Muscle of arm (tissue), 1 donor: ENCODE measurements at regions not wholly inside any gene's neighbourhood (a gene's known extent, or its start where the extent isn't known, plus 50 kb on each side); places are given as distances from the start of the nearest gene placed in this dataset.
A peak's percentile ranks its signal among the peaks of the same experiment; 100 is the strongest.

Source experiments
- DNase-seq: peaks from one replicate; pipeline ENCODE4 v3.0.0-alpha.2; 2013

DNA sequence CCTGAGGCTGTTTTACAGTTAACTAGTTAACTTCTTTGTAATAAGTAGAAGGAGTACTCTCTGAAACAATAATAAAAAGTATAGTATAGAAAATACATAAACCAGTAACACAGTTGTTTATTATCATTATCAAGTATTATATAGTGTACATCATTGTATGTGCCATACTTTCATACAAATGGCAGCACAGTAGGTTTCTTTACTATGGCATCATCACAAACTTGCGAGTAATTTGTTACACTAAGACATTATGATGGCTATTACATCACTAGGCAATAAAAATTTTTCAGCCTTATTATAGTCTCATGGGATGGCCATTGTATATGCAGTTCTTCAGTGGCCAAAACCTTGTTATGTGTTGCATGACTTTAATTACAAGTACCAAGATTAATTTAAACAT, 1376.5 kb upstream of the ADGRL2 start:
- DNase-seq: no peak

DNA sequence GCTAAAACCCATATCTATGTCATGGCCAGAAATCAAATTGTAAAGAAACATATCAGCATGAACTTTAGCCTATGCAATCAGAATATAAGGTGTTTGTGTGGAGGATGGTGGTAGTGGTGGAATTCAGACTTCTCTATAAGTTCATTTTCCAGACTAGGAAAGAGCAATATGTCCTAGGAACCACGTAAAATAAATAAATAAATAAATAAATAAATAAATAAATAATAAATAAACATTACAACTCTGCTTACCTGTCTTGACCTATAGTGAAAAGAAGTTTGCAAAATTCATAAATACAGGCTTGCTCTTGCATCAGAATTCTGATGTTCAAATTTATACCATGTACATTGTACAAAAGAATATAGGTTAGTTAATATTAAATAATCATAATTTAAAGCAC, 1382.6 kb upstream of the ADGRL2 start:
- DNase-seq: no peak

DNA sequence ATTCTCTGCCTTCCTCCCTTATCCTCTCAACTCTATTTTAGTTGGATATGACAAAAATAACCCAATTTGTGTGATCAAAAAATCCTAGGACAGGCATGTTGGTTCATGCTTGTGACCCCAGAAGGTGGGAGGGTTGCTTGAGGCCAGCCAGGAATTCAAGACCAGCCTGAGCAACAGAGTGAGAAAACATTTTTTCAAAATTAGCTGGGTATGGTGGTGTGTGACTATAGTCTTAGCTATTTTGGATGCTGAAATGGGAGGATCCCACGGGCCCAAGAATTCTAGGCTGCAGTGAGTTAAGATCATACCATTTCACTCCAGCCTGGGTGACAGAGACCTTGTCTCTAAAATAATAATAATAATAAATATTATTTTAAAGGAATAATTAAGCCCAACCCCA, 1383.1 kb upstream of the ADGRL2 start:
- no peak for DNase-seq

DNA sequence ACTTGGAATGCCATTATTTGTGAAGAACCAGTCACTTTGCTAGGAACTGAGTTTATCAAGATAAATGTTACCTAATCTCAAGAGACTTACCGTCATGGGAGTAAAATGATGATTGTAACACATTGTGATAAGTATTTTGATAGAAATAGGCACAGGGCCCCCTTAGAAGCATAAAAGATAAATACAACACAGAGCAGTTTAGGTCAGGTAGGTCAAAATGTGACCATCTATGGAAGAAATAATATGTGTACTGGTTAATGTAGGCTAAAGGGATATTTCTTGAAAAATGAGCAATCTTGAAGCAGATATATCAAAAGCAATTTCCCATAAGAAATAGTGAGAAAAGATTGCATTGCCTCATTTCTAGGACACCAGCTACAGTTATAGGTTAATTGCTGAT, 1386.8 kb upstream of the ADGRL2 start:
- no peak for DNase-seq

DNA sequence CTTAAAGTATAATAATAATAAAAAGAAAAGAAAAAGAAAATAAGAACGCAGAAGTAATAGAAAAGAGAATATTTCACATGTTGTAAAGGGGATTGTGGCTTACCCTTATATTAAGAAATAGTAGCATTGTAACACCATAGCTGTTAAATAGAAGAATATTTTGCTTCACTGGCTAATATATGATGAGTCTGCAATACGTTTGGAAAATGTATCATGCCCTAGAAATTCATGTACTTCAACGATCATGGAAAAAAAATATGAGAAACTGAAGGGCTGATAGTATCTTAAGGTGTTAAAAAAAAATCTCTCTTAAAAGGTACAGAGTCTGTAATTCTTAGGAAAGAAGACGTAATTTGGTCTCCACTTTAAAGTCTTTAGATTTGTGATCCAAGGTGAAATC, 1390.5 kb upstream of the ADGRL2 start:
- no peak for DNase-seq

DNA sequence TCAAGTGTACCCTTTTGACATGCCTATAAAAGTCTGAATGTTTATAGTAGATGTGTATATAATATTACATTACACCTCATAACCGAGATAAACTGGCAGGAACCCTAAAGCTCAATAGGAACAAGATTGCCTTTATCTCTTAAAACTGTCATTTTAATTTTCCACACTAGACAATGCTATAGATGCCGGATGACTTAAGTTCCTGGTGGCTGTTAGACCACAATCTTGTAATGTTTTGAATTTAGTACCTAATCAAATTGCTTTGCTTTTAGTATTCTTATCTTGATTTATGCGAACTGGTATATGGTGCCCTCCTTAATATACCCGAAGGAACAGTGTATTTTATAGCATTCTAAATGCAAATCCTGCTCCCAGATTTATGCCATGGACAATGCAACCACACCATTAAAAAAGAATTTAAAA, 1397.0 kb upstream of the ADGRL4 start:
- DNase-seq: no peak

DNA sequence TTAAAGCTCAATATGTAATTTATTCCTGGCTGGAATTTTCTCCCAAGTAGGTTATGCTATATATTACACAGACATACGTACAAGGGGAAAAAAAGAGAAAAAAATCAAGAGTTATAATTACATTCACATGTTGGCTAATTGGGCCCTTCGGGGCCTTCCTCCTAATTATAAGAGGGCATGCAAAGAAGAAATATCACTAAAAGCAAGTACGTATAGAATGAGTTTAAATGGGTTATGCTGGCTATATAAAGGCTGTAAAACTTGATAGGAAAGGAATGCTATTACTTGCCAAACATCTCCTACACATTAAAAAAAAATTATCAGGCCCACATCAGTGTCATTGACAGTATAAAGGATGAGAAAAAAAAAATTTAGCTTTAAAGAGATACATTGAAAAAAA, 1396.1 kb upstream of the ADGRL4 start:
- DNase-seq: no peak

DNA sequence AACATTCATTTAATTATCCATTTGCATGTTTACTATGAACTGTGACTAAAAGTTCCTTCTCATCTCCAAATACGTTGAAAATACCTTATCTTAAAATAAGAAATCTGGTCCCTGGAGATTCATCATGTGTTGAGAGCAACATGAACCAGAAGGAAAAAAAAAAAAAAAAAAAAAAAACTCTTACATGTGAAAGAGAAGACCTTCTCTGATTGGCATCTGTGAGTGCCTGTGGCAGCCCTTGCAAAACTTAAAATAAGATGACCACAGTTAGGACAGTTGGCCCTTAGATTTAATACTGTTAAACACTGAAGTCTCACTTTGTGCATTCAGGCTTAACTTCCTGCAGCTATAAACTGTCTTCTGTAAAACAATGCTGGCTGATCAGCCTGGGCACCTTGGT, 1395.2 kb upstream of the ADGRL4 start:
- DNase-seq: no peak

DNA sequence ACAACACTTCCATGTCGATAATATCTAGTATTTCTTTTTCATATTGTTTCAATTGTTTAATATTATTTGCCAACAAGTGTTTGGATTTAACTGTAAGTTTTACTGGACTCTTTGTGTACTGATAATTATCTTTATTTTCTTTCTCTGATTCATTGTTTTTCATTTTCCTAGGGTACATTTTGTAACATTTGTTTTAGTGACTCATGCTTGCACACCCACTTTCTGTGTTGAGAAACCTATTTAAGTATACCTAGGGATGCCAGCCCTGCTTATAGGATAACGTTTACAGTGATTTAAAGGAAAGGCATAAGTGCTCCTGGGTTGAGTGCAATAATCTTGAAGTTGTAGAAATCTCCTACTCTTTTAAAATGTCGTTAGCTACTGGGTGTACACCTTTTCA, 1386.0 kb upstream of the ADGRL4 start:
- no peak for DNase-seq

DNA sequence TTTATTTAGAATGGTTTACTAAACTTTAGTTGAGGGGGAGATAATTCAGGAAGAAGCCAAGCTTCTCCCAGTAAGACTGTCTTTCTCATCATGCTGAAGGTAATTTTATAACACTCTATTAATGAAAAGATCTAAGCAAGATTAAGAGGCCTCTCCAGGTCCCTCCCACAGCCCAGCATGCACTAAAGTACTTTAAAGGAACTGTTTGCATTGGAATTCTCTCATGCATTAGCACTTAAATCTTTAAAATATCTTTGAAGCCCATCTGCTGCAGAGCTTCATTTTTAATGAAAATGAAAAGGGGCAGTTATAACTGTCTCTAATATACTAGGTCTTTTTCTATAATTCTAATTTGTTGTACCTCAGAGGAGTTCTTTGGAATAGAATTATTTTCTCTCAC, 1379.1 kb upstream of the ADGRL4 start:
- no peak for DNase-seq

DNA sequence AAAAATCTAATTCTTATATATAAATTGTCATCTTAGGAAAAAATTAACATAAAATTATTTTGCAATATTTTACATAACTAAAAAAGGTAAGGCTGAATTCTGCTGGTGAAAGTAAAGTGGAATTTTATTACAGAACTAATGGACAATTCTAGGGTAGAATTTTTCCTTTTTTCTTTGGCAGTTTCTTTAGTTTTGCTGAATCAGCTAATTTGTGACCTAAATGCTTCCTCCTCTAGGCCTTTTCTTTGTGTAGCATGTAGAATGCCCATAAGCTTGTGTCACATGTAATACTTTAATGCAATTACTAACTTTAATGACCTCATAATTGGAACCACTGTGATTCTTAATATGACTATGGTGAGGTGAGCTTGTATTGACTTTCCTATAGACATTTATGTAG, 1378.4 kb upstream of the ADGRL4 start:
- DNase-seq: no peak

DNA sequence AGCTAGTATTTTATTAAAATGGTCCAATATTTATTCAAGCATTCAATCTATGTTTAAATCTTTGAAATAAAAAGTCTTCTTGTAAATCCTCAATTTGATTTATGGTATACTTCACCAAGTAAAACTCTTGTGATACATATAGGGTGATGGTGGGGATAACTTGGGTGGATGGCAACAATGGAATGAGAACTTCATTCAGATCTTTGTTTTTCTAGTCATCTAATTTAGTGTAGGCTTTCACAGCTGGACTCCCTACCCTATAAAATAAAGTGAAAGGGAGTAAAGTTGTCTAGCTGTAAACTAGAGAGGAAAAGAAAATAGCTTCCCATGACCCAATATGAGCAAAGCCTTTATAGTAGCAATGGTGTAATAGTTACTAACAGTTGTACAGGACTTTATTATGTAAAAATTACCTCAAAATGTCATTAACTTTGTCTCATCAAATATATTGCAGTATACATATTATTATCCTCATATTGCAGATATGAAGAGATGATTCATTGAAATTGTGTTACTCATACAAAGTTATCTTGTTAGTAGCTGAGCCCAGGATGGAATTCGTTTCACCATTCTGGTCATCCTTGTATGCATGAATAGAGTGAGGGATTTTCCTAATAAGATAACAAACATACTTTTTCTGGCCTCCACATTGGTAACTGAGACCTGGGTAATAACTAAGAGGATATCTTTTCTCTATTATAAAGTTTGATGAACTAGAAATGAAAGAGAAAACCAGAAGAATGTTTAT, 1377.7 kb upstream of the ADGRL4 start:
- DNase-seq: no peak

DNA sequence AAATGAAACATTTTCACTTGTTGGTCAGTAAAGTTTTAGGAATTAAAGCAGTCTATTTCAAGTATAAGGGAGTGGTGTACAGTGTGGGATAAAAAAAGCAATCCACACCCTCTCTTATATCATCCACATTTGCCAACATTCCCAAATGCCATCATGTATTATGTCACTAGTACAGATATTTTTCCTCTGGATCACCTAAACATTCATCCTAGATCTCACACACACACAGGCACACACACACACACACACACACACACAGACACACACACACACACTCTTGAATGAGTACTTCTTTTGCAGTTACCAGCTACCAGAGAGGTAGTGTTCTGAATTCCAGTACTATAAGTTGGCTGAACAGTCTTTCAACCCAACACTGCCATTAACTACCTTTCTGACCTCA, 1369.1 kb upstream of the ADGRL4 start:
- no peak for DNase-seq

DNA sequence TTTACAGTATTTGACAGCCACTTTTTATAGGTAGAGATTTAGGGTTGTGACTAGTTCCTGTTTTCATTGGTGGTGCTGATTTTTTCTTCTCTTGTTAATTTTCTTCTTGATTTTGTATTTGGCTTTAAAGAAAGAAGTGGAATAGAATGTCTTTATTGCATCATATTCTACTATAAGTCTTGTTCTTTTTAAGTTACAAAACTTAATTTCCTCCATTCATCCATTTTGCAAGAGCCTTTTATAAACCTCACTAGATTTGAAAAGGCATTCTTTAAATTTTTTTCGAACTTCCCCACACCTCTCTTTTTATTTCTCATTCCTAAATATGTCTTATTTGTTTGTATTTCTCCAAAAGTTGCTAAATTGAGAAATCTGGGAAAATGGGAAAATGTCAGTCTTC, 1368.6 kb upstream of the ADGRL4 start:
- no peak for DNase-seq

DNA sequence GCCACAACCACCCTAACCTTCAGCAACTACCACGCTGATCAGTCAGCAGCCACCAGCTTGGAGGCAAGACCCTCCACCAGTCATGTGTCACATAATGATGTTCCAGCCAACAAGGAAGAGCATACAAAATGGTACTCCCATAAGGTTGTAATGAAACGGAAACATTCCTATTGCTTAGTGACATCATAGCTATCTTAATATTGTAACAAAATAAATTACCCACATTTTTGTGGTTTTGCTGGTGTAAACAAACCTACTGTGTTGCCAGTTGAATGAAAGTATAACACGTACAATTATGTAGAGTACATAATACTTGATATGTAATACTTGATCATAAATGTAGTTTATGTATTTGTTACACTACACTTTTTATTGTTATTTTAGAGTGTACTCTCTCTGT, 1363.2 kb upstream of the ADGRL4 start:
- no peak for DNase-seq

DNA sequence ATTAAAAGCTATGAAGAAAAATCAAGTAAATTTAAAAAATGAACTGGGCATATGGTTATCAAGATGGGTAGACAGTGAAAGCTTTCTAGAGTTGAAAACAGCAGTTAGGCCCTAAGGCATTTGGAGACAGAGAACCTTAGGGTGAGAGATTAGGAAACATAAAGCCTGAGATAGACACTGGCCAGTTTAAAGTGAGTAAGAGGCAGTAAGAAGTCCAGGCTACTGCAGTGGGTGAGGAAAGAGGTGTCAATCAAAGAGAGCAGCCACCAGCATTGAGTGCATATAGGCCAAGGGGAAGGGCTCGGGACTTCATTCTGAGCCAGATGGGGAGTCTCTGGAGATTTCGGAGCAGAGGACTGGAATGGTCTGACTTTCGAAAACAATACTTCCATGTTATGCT, 1360.5 kb upstream of the ADGRL4 start:
- DNase-seq: no peak

DNA sequence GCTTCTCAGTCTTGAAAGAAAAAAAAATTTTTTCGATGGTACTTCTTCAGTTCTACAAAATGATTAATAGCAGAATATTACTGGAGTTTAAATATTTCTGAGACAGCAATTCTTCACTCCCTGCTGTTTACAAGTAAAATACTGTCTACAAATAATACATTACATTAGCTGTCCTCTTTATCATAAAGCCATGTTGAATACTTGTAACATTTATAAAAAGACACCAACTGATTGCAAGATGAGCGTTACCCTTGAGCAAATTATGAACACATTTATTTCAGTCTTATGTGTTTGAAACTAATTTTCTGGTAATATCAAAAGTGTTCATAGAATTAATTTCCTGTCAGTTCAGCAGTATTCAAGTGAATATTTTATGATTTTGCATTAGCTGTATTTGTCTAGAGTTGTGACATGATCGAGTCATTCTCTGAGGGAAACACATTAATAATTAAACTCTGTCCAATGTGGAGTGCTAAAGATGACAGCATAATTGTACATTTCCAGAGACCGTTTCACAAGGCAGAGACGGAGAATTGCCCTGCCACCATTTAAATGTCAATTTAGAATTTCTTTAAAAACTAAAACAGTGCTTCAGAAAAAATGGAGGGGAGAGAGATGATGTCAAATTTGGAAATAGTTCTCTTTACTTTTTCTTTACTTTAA, 1359.0 kb upstream of the ADGRL4 start:
- no peak for DNase-seq

DNA sequence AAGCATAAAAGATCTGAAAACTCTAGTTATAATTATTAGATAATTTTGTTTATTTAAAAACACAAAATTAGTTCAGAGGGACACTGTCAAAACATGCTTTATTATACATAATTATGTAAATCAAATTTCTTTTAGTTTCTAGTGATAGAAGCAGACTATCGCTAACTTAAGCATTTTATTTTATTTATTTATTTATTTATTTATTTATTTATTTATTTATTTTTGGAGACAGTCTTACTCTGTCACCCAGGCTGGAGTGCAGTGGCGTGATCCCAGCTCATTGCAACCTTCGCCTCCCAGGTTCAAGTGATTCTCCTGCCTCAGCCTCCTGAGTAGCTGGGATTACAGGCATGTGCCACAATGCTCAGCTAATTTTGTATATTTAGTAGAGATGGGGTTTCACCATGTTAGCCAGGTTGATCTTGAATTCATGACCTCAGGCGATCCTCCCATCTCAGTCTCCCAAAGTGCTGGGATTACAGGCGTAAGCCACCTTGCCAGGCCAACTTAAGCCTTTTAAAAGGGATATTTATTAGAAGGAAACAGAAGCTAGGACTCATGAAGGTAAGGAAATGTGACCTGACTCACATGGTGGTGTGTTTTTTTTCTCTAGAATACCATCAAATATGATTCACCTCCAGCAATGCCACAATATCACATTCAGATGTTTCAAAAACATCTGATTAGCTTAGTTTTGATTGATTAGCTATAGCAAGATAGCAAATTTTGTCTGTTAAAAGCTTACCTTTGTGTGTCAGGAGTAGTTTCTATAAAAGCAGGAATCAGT, 1357.4 kb upstream of the ADGRL4 start:
- no peak for DNase-seq

DNA sequence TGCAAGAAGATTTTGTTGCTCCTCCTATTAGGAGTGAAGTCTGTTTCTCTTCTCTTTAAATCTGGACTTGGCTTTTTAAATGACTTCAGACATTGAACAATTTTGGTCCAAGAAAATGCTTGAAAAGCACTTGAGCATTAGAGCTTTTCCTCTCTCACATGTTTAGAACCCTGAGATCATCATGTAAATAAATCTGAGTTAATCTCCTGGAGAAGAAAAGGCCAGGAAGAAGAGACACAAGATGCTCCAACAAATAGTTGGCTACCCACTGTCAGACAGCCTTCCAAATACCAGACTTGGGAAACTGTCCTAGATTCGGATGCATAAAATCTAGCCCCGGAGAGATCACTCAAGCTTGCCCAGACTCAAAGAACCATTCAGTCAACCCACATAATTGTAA, 1353.1 kb upstream of the ADGRL4 start:
- DNase-seq: peak; percentile 4

DNA sequence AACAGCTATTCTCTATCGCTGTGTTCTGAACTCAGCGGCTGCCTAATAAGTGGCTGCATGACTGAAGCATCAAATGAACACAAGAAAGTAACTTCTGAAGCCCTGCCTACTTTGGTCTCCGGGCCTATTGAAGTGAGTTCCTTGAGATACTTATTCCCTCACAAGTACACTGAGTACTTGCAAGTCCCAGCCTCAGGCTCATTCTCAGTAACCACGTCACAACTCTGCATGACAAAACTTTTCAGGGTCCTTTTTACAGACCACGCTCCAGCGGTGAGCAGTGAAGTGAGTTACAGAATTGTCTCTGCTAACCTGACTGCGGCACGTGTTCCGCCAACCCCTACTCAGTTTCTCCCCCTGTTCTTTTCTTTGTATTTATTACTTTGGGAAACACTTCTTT, 1342.7 kb upstream of the ADGRL4 start:
- no peak for DNase-seq

DNA sequence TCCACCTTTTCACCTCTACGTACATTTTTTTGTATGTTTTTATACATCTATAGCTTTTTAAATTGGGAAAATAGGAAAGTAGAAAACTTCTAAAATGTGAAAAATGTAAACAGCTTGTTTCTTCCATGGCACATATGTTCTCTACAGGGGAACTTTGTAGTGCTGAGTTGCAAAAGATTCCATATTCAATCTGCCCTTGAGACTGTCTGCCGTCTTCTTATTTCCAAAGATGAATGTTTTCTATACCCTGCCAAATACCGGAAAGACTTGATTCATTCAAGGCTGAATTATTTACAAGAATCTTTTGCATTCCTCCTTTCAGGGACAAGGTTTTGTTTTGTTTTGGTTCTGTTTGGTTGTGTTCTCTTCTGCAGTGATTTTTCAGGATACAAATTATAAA, 1334.5 kb upstream of the ADGRL4 start:
- DNase-seq: peak; percentile 10

DNA sequence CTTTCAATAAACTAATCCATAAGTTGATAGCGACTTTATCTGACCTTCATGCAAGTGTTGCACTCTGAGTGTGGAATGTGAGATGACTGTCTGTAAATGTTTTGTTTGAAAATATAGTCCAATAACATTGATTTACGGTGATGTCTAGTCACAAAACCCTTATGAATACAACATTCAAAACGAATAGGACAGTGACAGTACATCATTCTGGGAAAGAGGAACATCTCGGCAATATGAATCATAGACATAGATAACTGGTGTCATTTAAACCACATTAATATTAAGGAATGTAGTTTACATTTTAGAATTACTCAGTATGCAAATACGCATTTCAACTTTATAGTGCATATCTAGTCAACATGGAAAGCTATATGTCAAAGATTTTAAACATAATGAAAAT, 1311.6 kb upstream of the ADGRL4 start:
- DNase-seq: no peak

DNA sequence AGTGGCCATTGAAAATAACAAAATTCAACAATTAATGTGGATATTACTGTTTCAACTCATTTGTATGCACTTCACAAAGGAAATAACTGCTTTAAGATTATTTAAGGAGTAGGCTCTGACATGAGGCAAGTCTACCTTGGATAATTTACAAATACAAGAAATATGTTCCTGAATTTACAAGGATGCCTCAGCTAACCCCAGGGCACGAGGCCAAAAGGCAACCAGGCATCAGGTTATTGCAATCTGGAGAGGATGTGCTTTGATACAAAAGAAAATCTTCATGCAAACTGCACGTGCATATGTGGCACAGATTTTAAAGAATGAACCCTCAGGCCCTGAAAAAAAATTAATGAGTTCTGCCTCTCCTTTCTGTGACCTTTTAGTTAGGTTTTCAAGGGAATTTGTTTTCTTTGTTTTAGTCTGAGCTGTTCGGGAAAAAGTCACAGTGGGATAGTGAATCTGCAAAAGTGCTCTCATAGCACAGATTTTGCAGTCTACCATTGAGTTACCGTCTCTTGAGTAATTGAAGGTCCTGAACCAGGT, 1304.2 kb upstream of the ADGRL4 start:
- DNase-seq: no peak
